MM.1S (cell line): ENCODE measurements at regions not wholly inside any gene's neighbourhood (a gene's known extent, or its start where the extent isn't known, plus 50 kb on each side); places are given as distances from the start of the nearest gene placed in this dataset.

ENCODE experiments used
- EZH2 ChIP-seq: fragments of 300-600 bp; sonication (generic); optimal IDR thresholded peaks from 2 replicates; pipeline ENCODE3; 2017; ENCODE audit warnings: low read depth, mild to moderate bottlenecking, antibody characterized with exemption, low read length, mixed read lengths
- EZH2phosphoT487 ChIP-seq: fragments of 300-600 bp; sonication (generic); IDR thresholded peaks from 2 replicates; pipeline ENCODE4 v1.6.1; 2018; ENCODE audit warnings: antibody characterized with exemption, low read length
- TF ChIP-seq, protein P1 (sequence below): fragments of 300-600 bp; sonication (generic); IDR thresholded peaks from 2 replicates; pipeline ENCODE4 v1.5.1; 2016; ENCODE audit warnings: antibody characterized with exemption, low read length, mixed read lengths

DNA sequence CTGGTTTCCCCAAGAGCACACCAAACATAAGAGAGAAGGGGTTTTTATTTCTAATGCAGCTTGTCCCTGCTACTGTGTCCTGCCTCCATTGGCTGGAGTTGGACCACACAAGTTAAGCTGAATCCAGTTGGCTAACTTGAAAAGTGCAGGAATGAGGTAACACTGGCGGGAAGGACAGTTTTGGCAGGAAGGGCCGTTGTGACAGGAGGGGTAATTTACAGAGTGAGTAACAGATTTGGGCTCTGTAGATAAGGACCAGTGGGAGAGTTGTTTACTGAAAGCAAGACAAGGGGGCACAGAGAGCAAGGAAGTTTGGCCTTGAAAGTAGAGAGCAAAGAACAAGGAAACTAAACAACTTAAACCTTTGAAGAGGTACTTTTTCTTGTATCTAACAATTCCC is 1623.3 kb upstream of the RAG2 start:
- TF ChIP-seq, protein P1, sequence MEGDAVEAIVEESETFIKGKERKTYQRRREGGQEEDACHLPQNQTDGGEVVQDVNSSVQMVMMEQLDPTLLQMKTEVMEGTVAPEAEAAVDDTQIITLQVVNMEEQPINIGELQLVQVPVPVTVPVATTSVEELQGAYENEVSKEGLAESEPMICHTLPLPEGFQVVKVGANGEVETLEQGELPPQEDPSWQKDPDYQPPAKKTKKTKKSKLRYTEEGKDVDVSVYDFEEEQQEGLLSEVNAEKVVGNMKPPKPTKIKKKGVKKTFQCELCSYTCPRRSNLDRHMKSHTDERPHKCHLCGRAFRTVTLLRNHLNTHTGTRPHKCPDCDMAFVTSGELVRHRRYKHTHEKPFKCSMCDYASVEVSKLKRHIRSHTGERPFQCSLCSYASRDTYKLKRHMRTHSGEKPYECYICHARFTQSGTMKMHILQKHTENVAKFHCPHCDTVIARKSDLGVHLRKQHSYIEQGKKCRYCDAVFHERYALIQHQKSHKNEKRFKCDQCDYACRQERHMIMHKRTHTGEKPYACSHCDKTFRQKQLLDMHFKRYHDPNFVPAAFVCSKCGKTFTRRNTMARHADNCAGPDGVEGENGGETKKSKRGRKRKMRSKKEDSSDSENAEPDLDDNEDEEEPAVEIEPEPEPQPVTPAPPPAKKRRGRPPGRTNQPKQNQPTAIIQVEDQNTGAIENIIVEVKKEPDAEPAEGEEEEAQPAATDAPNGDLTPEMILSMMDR: no peak
- TF ChIP-seq EZH2 (no peak), EZH2phosphoT487 (no peak)
